B cell (primary cell): ENCODE measurements at regions not wholly inside any gene's neighbourhood (a gene's known extent, or its start where the extent isn't known, plus 50 kb on each side); places are given as distances from the start of the nearest gene placed in this dataset.

Experiments used
- ATAC-seq: fragments of 200-7000 bp; cut with Tn5 transposase; one replicate; pipeline ENCODE4 v1.10.0; 2021; ENCODE audit warnings: low read depth, mild to moderate bottlenecking, moderate number of reproducible peaks, moderate library complexity
- CTCF ChIA-PET: fragments of 350-600 bp; sonication (Branson Sonifier 250); formaldehyde crosslinking; loops from one replicate; lab custom pipeline; 2021; ENCODE audit warnings: antibody characterized with exemption, inconsistent platforms; lab: Charles Lee
- POLR2A ChIA-PET: fragments of 350-600 bp; sonication (Branson Sonifier 250); formaldehyde crosslinking; loops from one replicate; lab custom pipeline; 2021; ENCODE audit warnings: antibody characterized with exemption; lab: Charles Lee
- DNase-seq: peaks from one replicate; pipeline ENCODE4 v3.0.0; 2013
- H2AFZ ChIP-seq: 2 replicates; pipeline ENCODE4 v1.6.1; 2012; ENCODE audit warnings: mild to moderate bottlenecking, low read depth, low read length; ENCODE audit not compliant: insufficient read depth, poor library complexity, severe bottlenecking
- H3K27ac ChIP-seq, 2 donors: 1 replicate in 1 of 2; 2 replicates in 1 of 2; pipeline ENCODE4 v1.5.1; 2012 to 2013; ENCODE audit warnings: low read length in 2 of 2, mild to moderate bottlenecking in 2 of 2, moderate library complexity in 1 of 2
- H3K27me3 ChIP-seq, 4 experiments: fragments of 200-600 bp in 1 of 4; sonication (generic) in 1 of 4; replicated peaks in 1 of 4; 1 replicate in 2 of 4; 2 replicates in 2 of 4; pipeline versions ENCODE4 v1.6.1 to v1.7.0; 2013 to 2016; ENCODE audit warnings: low read length in 3 of 4, mild to moderate bottlenecking in 2 of 4, mixed read lengths in 1 of 4, moderate library complexity in 1 of 4; ENCODE audit not compliant: insufficient read depth in 4 of 4, control insufficient read depth in 3 of 4; ENCODE audit errors: control extremely low read depth in 1 of 4
- H3K36me3 ChIP-seq, 2 experiments: replicated peaks in 1 of 2; 1 replicate in 1 of 2; 2 replicates in 1 of 2; pipeline versions ENCODE4 v1.6.1 to v1.7.1; 2013; ENCODE audit warnings: low read length in 1 of 2; ENCODE audit not compliant: insufficient read depth in 2 of 2, control insufficient read depth in 1 of 2; ENCODE audit errors: control extremely low read depth in 1 of 2, extremely low read depth in 1 of 2
- H3K4me1 ChIP-seq, 2 donors: fragments of 200-600 bp in 1 of 2; sonication (generic) in 1 of 2; 1 replicate in 1 of 2; 2 replicates in 1 of 2; pipeline versions ENCODE4 v1.5.1 to v1.6.1; 2013 to 2017; ENCODE audit warnings: low read length in 2 of 2; ENCODE audit not compliant: control insufficient read depth in 2 of 2, insufficient read depth in 2 of 2
- H3K4me2 ChIP-seq: replicated peaks from 2 replicates; pipeline ENCODE3; 2012; ENCODE audit warnings: mild to moderate bottlenecking, low read depth, low read length; ENCODE audit not compliant: poor library complexity, severe bottlenecking
- H3K4me3 ChIP-seq, 5 experiments: fragments of 200-600 bp in 1 of 5; sonication (generic) in 1 of 5; 1 replicate in 3 of 5; 2 replicates in 2 of 5; pipeline versions ENCODE4 v1.5.1 to v1.7.0; 2011 to 2016; ENCODE audit warnings: low read length in 4 of 5, mild to moderate bottlenecking in 4 of 5, low read depth in 2 of 5, control low read depth in 1 of 5, moderate library complexity in 1 of 5; ENCODE audit not compliant: insufficient read depth in 1 of 5; ENCODE audit errors: control extremely low read depth in 1 of 5, extremely low read depth in 1 of 5
- H3K79me2 ChIP-seq: fragments of 200-600 bp; sonication (generic); one replicate; pipeline ENCODE4 v1.6.0; 2016; ENCODE audit warnings: low read length; ENCODE audit not compliant: control insufficient read depth, insufficient read depth
- H3K9ac ChIP-seq: fragments of 200-600 bp; sonication (generic); 2 replicates; pipeline ENCODE4 v1.6.1; 2017; ENCODE audit warnings: mild to moderate bottlenecking, low read length, moderate library complexity
- H3K9me3 ChIP-seq, 3 donors: one replicate each; pipeline versions ENCODE4 v1.6.1 to v1.7.1; 2013; ENCODE audit warnings: low read length in 2 of 3; ENCODE audit not compliant: control insufficient read depth in 2 of 3, insufficient read depth in 1 of 3; ENCODE audit errors: control extremely low read depth in 1 of 3
- H4K20me1 ChIP-seq: 2 replicates; pipeline ENCODE4 v1.6.0; 2012; ENCODE audit warnings: mild to moderate bottlenecking, low read length; ENCODE audit not compliant: insufficient read depth, control insufficient read depth, poor library complexity, severe bottlenecking
- H3K27ac Mint-ChIP-seq: one replicate; pipeline ENCODE4 v1.8.0; 2021; ENCODE audit warnings: mixed read lengths
- H3K27me3 Mint-ChIP-seq: one replicate; pipeline ENCODE4 v1.8.0; 2021; ENCODE audit warnings: mixed read lengths
- H3K4me1 Mint-ChIP-seq: one replicate; pipeline ENCODE4 v1.8.0; 2021; ENCODE audit warnings: mixed read lengths
- H3K4me3 Mint-ChIP-seq: one replicate; pipeline ENCODE4 v1.8.0; 2021; ENCODE audit warnings: mixed read lengths
- H3K9me3 Mint-ChIP-seq: one replicate; pipeline ENCODE4 v1.8.0; 2022; ENCODE audit warnings: mixed read lengths; ENCODE audit not compliant: insufficient read depth
- EZH2 ChIP-seq: IDR thresholded peaks from 2 replicates; pipeline ENCODE4 v1.6.1; 2012; ENCODE audit warnings: borderline replicate concordance, low read depth, mild to moderate bottlenecking, moderate library complexity, low read length; ENCODE audit not compliant: insufficient read depth, poor library complexity, severe bottlenecking
- WGBS: methylation state at CpG from one replicate; pipeline ENCODE4 v1.1.5; 2013; ENCODE audit warnings: missing lambda C conversion rate; ENCODE audit not compliant: insufficient coverage; 5-methylcytosine and 5-hydroxymethylcytosine counted together
- intact Hi-C: fragments of 100-400 bp; cut with micrococcal nuclease; formaldehyde crosslinking; loops from one replicate; pipeline ENCODE4 v1.10.0; 2022
- TF ChIP-seq, protein P1 (sequence below): fragments of 200-600 bp; IDR thresholded peaks from one replicate; pipeline ENCODE4 v1.8.0; 2022; ENCODE audit warnings: antibody characterized with exemption, mild to moderate bottlenecking

DNA sequence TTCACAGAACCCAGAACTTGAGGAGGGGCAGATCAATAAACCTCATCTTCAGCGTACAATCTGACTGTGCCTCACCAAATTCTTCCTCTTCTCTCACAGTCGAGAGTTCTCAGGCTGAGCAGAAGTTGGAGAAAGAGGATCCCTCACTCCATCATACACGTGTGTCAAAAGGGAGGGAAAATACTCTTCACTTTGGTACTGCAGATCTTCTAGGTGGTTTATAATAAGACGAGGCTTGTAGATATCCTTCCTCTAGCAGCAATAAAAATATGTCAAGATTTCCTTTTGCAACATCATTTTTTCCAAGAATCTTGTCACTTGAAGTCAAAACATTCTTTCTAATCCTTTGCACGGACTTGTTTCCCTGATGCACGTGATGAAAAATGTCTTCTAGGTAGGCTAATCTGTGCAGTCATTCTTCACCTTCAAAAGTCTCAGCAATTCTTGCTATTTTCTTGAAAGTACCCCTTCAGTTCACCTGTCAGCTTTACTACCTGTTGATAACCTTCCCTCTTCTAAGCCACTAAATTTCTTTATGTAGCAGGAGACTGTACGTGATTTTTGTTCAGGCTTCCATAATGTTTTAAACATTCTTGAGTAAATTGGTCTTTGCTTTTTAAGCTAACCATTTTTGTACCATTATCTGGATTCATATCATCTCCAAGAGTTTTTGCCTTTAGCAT lies 214.1 kb downstream of the NUAK1 start:
- Histone ChIP-seq H2AFZ (no peak overlapping the region), H4K20me1 (no peaks in the 10 kb centered on the region), H3K27me3 (no peaks in the 10 kb centered on the region), H3K9me3 (peaks cover 0 to 3% (median 0%) of the 10 kb centered on the region in 3 donors), H3K4me3 (no peak overlapping the region), H3K79me2 (no peaks in the 10 kb centered on the region), H3K27ac (no peak overlapping the region), H3K4me2 (no peak overlapping the region), H3K4me1 (no peaks in the 10 kb centered on the region), H3K36me3 (no peaks in the 10 kb centered on the region), H3K9ac (no peak overlapping the region)
- intact Hi-C loops, result no loop called here
- DNase-seq (no peak), ATAC-seq (no peak)
- H3K4me1 Mint-ChIP-seq, result no peaks in the 10 kb centered on the region
- CTCF ChIA-PET, result no interaction called here
- TF ChIP-seq, protein P1, sequence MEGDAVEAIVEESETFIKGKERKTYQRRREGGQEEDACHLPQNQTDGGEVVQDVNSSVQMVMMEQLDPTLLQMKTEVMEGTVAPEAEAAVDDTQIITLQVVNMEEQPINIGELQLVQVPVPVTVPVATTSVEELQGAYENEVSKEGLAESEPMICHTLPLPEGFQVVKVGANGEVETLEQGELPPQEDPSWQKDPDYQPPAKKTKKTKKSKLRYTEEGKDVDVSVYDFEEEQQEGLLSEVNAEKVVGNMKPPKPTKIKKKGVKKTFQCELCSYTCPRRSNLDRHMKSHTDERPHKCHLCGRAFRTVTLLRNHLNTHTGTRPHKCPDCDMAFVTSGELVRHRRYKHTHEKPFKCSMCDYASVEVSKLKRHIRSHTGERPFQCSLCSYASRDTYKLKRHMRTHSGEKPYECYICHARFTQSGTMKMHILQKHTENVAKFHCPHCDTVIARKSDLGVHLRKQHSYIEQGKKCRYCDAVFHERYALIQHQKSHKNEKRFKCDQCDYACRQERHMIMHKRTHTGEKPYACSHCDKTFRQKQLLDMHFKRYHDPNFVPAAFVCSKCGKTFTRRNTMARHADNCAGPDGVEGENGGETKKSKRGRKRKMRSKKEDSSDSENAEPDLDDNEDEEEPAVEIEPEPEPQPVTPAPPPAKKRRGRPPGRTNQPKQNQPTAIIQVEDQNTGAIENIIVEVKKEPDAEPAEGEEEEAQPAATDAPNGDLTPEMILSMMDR, result no peak
- TF ChIP-seq EZH2, result no peak
- no peaks in the 10 kb centered on the region for H3K9me3 Mint-ChIP-seq
- no peak overlapping the region for H3K27ac Mint-ChIP-seq
- peaks cover 9% of the 10 kb centered on the region for H3K27me3 Mint-ChIP-seq
- WGBS, result 86% methylated on average over 2 of the region's 7 CpGs
- POLR2A ChIA-PET, result no interaction called here
- no peak overlapping the region for H3K4me3 Mint-ChIP-seq

DNA sequence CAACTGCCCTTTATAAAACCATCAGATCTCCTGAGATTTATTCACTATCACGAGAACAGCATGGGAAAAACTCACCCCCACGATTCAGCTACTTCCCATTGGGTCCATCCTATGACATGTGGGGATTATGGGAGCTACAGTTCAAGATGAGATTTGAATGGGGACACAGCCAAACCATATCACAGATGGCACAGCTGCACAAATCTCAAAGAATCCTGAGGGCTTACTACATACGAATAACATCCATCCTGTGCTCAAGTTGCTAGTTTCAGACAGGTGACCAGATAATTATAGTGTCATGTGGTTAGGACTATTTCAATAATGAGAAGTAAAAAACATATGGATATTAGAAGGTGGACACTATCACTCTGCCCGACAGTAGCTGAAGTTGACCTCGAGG lies 211.2 kb downstream of the NUAK1 start:
- ChIA-PET CTCF (no interaction called here), POLR2A (no interaction called here)
- H3K27me3 Mint-ChIP-seq, result peaks cover 4% of the 10 kb centered on the region
- Histone ChIP-seq H3K36me3 (no peaks in the 10 kb centered on the region), H4K20me1 (no peaks in the 10 kb centered on the region), H3K27me3 (no peaks in the 10 kb centered on the region), H3K9ac (no peak overlapping the region), H2AFZ (no peak overlapping the region), H3K79me2 (no peaks in the 10 kb centered on the region), H3K27ac (no peak overlapping the region), H3K9me3 (peaks cover 0 to 6% (median 0%) of the 10 kb centered on the region in 3 donors), H3K4me1 (no peaks in the 10 kb centered on the region), H3K4me3 (no peak overlapping the region), H3K4me2 (no peak overlapping the region)
- H3K9me3 Mint-ChIP-seq, result no peaks in the 10 kb centered on the region
- H3K4me3 Mint-ChIP-seq, result no peak overlapping the region
- DNase-seq (no peak), ATAC-seq (no peak)
- H3K4me1 Mint-ChIP-seq, result no peaks in the 10 kb centered on the region
- H3K27ac Mint-ChIP-seq, result no peak overlapping the region
- WGBS, result 88% methylated on average over 2 of the region's 5 CpGs
- intact Hi-C loops, result no loop called here
- TF ChIP-seq, protein P1, result no peak
- TF ChIP-seq EZH2, result no peak
